ENCODE measurements at regions not wholly inside any gene's neighbourhood (a gene's known extent, or its start where the extent isn't known, plus 50 kb on each side); places are given as distances from the start of the nearest gene placed in this dataset.

- TF ChIP-seq, protein P1, sequence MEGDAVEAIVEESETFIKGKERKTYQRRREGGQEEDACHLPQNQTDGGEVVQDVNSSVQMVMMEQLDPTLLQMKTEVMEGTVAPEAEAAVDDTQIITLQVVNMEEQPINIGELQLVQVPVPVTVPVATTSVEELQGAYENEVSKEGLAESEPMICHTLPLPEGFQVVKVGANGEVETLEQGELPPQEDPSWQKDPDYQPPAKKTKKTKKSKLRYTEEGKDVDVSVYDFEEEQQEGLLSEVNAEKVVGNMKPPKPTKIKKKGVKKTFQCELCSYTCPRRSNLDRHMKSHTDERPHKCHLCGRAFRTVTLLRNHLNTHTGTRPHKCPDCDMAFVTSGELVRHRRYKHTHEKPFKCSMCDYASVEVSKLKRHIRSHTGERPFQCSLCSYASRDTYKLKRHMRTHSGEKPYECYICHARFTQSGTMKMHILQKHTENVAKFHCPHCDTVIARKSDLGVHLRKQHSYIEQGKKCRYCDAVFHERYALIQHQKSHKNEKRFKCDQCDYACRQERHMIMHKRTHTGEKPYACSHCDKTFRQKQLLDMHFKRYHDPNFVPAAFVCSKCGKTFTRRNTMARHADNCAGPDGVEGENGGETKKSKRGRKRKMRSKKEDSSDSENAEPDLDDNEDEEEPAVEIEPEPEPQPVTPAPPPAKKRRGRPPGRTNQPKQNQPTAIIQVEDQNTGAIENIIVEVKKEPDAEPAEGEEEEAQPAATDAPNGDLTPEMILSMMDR (IDR thresholded peaks at IDR 0.05), result no peak
- no peak for TF ChIP-seq POLR2A (IDR thresholded peaks at IDR 0.05)
Observed at GRCh38 chr4:178322524-178323183, 880.4 kb upstream of the AGA start.
